Muscle layer of colon (tissue), 2 donors: ENCODE measurements at regions not wholly inside any gene's neighbourhood (a gene's known extent, or its start where the extent isn't known, plus 50 kb on each side); places are given as distances from the start of the nearest gene placed in this dataset.

Experiments
- H3K27ac ChIP-seq: one replicate; pipeline ENCODE4 v1.7.0; 2013; ENCODE audit warnings: low read depth, mild to moderate bottlenecking, low read length, moderate library complexity
- H3K27me3 ChIP-seq, 2 donors: one replicate each; pipeline ENCODE4 v1.7.0; 2013; ENCODE audit warnings: low read length in 2 of 2, mild to moderate bottlenecking in 2 of 2; ENCODE audit not compliant: insufficient read depth in 2 of 2, control insufficient read depth in 1 of 2
- H3K36me3 ChIP-seq: one replicate; pipeline ENCODE4 v1.7.0; 2013; ENCODE audit warnings: mild to moderate bottlenecking, low read length; ENCODE audit not compliant: insufficient read depth
- H3K4me1 ChIP-seq: one replicate; pipeline ENCODE4 v1.7.0; 2013; ENCODE audit warnings: mild to moderate bottlenecking, low read length; ENCODE audit not compliant: insufficient read depth
- H3K4me3 ChIP-seq, 2 donors: one replicate each; pipeline ENCODE4 v1.7.0; 2013; ENCODE audit warnings: low read length in 2 of 2, low read depth in 1 of 2, mild to moderate bottlenecking in 1 of 2, moderate library complexity in 1 of 2
- H3K9ac ChIP-seq: one replicate; pipeline ENCODE4 v1.7.0; 2013; ENCODE audit warnings: low read length
- H3K9me3 ChIP-seq: one replicate; pipeline ENCODE4 v1.7.0; 2013; ENCODE audit warnings: mild to moderate bottlenecking, low read length
- donor health status: abdominal sarcoma.
- donor health status: Adenocarcinoma of cecum.

DNA sequence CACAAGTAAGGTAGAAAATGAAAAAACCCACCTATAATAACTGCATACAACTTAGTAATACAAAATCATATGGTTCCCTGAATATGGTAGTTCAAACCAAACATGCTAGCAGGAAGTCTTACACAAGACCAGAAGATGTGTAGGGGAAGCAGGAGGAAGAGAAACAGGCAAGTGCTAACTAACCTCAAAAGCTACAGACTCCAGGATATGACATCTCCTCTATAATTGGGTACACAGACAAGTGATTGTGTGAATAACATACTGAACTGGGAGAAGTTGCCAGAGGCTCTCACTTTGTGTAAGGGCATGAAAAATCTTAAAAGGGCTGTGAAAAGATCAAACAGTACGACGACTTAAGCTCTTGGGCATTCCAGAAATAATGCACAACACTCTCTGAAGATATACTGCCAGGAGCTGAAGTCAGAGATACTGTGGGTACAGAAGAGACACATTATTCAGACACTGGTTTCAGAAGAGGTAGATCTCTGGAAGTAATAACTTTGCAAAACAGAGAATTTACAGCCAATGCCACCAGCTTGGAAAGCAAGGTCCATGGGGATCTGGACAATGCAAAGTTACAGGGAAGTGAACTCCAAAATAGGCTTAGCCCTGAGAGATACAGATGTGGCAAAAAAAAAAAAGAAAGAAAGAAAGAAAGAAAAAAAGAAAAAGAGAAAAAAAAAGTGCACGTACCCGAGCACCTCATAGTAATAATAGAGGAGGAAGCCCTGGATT is 767.2 kb downstream of the TNS3 start:
- no peaks in the 10 kb centered on the region for H3K27me3 ChIP-seq
- H3K27ac ChIP-seq = no peak overlapping the region
- no peak overlapping the region for H3K9ac ChIP-seq
- peaks cover 3% of the 10 kb centered on the region for H3K4me1 ChIP-seq
- peaks cover 5% of the 10 kb centered on the region for H3K9me3 ChIP-seq
- no peak overlapping the region for H3K4me3 ChIP-seq
- no peaks in the 10 kb centered on the region for H3K36me3 ChIP-seq

DNA sequence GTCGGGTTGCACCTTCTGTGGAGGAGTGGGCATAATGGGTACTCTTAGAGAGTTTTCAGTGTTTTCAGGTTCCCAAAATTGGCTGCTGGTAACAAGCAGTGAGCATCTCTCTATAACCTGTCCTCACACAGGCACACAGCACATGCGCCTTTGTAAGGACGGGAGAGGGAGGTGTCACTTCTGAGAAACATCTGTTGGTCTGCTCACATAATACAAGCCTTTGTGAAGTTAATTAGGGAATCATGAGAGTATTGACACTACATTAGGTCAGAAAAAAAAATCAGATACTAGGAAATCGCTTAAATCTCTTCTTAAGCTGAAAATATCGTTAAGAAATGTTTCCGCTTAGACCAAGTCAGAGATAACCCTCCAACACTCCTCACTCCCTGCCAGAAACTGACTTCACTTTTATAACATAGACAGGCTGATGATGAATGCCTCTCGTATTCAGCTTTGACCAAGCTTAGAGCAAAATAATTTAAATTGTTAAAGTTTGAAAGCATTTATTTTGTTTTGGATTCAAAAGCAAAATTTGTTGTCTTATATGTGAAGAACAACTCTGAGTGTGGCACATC is 769.7 kb downstream of the TNS3 start:
- no peaks in the 10 kb centered on the region for H3K36me3 ChIP-seq
- no peak overlapping the region for H3K9ac ChIP-seq
- peaks cover 3% of the 10 kb centered on the region for H3K9me3 ChIP-seq
- no peak overlapping the region for H3K4me3 ChIP-seq
- no peaks in the 10 kb centered on the region for H3K27me3 ChIP-seq
- no peak overlapping the region for H3K27ac ChIP-seq
- H3K4me1 ChIP-seq = peaks cover 3% of the 10 kb centered on the region

GRCh38 chr7:46811529-46811928 is 770.4 kb downstream of the TNS3 start:
- Histone ChIP-seq H3K36me3 (no peaks in the 10 kb centered on the region), H3K4me1 (peaks cover 3% of the 10 kb centered on the region), H3K4me3 (no peak overlapping the region), H3K27ac (no peak overlapping the region), H3K9me3 (no peaks in the 10 kb centered on the region), H3K9ac (no peak overlapping the region), H3K27me3 (no peaks in the 10 kb centered on the region)

GRCh38 chr7:46810986-46811385 is 770.9 kb downstream of the TNS3 start:
- Histone ChIP-seq H3K9me3 (no peaks in the 10 kb centered on the region), H3K4me1 (peaks cover 3% of the 10 kb centered on the region), H3K4me3 (no peak overlapping the region), H3K9ac (no peak overlapping the region), H3K27ac (no peak overlapping the region), H3K27me3 (no peaks in the 10 kb centered on the region), H3K36me3 (no peaks in the 10 kb centered on the region)

DNA sequence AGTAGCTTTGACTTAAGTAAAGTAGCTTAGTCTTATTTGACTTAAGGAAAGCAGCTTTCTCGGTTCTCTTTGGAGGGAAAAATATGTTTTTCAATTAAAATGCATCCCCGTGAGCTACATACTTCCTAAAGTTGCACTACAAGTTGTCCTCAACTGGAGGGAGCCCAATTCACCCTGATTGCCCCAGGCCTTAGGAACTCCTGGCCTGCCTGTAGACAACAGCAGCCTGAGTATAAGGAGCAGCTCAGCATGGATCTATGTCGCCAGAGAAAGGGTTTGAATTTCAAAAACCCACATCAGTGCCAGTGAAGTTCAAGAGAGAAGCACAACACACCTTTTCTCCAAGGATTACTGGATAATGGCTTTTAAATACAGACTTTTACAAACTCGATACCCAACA is 772.0 kb downstream of the TNS3 start:
- peaks cover 3% of the 10 kb centered on the region for H3K4me1 ChIP-seq
- H3K9ac ChIP-seq = no peak overlapping the region
- no peaks in the 10 kb centered on the region for H3K9me3 ChIP-seq
- no peak overlapping the region for H3K4me3 ChIP-seq
- no peak overlapping the region for H3K27ac ChIP-seq
- H3K36me3 ChIP-seq = no peaks in the 10 kb centered on the region
- H3K27me3 ChIP-seq = no peaks in the 10 kb centered on the region

- Histone ChIP-seq H3K36me3 (no peaks in the 10 kb centered on the region), H3K9me3 (no peaks in the 10 kb centered on the region), H3K27me3 (no peaks in the 10 kb centered on the region), H3K27ac (no peak overlapping the region), H3K4me3 (no peak overlapping the region), H3K4me1 (no peaks in the 10 kb centered on the region), H3K9ac (no peak overlapping the region)
Measured at GRCh38 chr7:46806856-46807255, 775.1 kb downstream of the TNS3 start.

DNA sequence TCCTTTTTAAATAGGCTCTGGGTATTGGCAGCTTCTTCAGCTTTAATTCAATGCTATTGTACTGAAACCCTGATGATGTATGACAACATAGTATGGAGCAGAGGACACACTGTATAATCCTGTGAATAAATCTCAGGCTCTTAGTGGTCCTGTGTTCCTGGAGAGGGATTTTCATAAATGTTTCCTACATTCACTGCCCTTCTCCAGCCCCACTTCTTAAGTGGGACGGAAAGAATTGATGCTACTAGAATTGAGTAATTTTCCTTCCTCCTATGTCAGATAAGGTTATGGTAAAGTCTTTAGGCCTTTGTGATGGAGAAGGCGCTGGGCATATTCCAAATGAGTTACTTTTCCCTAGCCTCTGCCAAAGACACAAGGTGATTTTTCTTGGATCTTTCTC is 779.4 kb downstream of the TNS3 start:
- no peaks in the 10 kb centered on the region for H3K9me3 ChIP-seq
- no peak overlapping the region for H3K4me3 ChIP-seq
- H3K9ac ChIP-seq = no peak overlapping the region
- no peaks in the 10 kb centered on the region for H3K27me3 ChIP-seq
- no peaks in the 10 kb centered on the region for H3K36me3 ChIP-seq
- no peak overlapping the region for H3K27ac ChIP-seq
- H3K4me1 ChIP-seq = no peaks in the 10 kb centered on the region

GRCh38 chr7:46791188-46791587 is 790.7 kb downstream of the TNS3 start:
- Histone ChIP-seq H3K4me1 (no peaks in the 10 kb centered on the region), H3K4me3 (no peak overlapping the region), H3K27me3 (no peaks in the 10 kb centered on the region), H3K9ac (no peak overlapping the region), H3K27ac (no peak overlapping the region), H3K9me3 (no peaks in the 10 kb centered on the region), H3K36me3 (no peaks in the 10 kb centered on the region)

GRCh38 chr7:46786995-46787394 is 794.9 kb downstream of the TNS3 start:
- H3K36me3 ChIP-seq = no peaks in the 10 kb centered on the region
- H3K9ac ChIP-seq = no peak overlapping the region
- no peak overlapping the region for H3K27ac ChIP-seq
- H3K4me3 ChIP-seq = no peak overlapping the region
- no peaks in the 10 kb centered on the region for H3K4me1 ChIP-seq
- no peaks in the 10 kb centered on the region for H3K9me3 ChIP-seq
- H3K27me3 ChIP-seq = no peaks in the 10 kb centered on the region

GRCh38 chr7:46786221-46786954 is 795.5 kb downstream of the TNS3 start:
- Histone ChIP-seq H3K9me3 (no peaks in the 10 kb centered on the region), H3K27ac (no peak overlapping the region), H3K9ac (no peak overlapping the region), H3K4me1 (no peaks in the 10 kb centered on the region), H3K4me3 (no peak overlapping the region), H3K27me3 (no peaks in the 10 kb centered on the region), H3K36me3 (no peaks in the 10 kb centered on the region)

- Histone ChIP-seq H3K9ac (no peak overlapping the region), H3K4me1 (no peaks in the 10 kb centered on the region), H3K27me3 (no peaks in the 10 kb centered on the region), H3K4me3 (no peak overlapping the region), H3K36me3 (no peaks in the 10 kb centered on the region), H3K27ac (no peak overlapping the region), H3K9me3 (no peaks in the 10 kb centered on the region)
Measured at GRCh38 chr7:46784732-46785131, 797.2 kb downstream of the TNS3 start.
